22Rv1 (cell line): ENCODE measurements at regions not wholly inside any gene's neighbourhood (a gene's known extent, or its start where the extent isn't known, plus 50 kb on each side); places are given as distances from the start of the nearest gene placed in this dataset.

ENCODE experiments used
- ZFX ChIP-seq: fragments of 450-650 bp; IDR thresholded peaks from 2 replicates; pipeline ENCODE4 v1.6.1; 2017; ENCODE audit warnings: antibody characterized with exemption, borderline replicate concordance
- TF ChIP-seq, protein P1 (sequence below): fragments of 450-650 bp; IDR thresholded peaks from 2 replicates; pipeline ENCODE4 v1.5.1; 2017; ENCODE audit warnings: mild to moderate bottlenecking

DNA sequence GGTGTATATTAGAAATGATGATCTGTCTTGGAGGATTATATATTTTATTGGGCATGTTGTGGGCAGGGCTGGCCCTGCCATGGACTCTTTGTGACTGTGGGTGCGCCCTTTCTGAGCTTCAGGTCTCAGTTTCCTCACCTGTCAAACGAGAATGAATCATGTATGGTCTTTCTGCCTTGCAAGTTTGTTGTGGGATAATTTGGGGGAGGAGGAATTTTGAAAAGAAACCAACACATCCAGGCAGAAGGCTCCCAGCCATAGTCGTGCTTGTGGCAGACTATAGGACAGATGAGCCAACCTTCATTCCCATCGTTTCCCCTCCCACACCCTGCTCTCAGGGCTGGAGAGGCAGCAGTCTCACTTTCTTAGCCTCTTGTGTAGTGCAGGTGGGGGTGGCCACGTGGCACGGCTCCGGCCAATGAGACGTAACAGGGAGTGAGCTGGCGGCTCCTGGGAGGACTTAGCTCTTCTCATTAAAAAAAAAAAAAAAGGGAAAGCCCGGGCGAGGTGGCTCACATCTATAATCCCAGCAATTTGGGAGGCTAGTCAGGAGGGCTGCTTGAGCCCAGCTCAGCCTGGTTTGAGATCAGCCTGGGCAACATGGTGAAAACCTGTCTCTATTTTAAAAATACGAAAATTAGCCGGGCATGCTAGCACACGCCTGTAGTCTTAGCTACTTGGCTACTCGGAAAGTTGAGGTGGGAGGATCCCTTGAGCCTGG is 63.1 kb downstream of the RHOB start:
- TF ChIP-seq, protein P1, sequence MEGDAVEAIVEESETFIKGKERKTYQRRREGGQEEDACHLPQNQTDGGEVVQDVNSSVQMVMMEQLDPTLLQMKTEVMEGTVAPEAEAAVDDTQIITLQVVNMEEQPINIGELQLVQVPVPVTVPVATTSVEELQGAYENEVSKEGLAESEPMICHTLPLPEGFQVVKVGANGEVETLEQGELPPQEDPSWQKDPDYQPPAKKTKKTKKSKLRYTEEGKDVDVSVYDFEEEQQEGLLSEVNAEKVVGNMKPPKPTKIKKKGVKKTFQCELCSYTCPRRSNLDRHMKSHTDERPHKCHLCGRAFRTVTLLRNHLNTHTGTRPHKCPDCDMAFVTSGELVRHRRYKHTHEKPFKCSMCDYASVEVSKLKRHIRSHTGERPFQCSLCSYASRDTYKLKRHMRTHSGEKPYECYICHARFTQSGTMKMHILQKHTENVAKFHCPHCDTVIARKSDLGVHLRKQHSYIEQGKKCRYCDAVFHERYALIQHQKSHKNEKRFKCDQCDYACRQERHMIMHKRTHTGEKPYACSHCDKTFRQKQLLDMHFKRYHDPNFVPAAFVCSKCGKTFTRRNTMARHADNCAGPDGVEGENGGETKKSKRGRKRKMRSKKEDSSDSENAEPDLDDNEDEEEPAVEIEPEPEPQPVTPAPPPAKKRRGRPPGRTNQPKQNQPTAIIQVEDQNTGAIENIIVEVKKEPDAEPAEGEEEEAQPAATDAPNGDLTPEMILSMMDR: no peak
- TF ChIP-seq ZFX: no peak
